Endothelial cell of umbilical vein (primary cell): ENCODE measurements at regions not wholly inside any gene's neighbourhood (a gene's known extent, or its start where the extent isn't known, plus 50 kb on each side); places are given as distances from the start of the nearest gene placed in this dataset.

Experiments used
- CTCF ChIP-seq, 2 donors: IDR thresholded peaks; 1 replicate in 1 of 2; 2 replicates in 1 of 2; pipeline ENCODE4 v1.5.1; 2011; ENCODE audit warnings: low read length in 2 of 2, mild to moderate bottlenecking in 2 of 2, moderate library complexity in 2 of 2, control low read depth in 1 of 2, inconsistent platforms in 1 of 2, low read depth in 1 of 2; ENCODE audit not compliant: insufficient read depth in 1 of 2; ENCODE audit errors: extremely low read depth in 1 of 2
- FOS ChIP-seq: IDR thresholded peaks from 2 replicates; pipeline ENCODE4 v1.6.1; 2011; ENCODE audit warnings: mild to moderate bottlenecking, low read length, moderate library complexity, borderline replicate concordance; ENCODE audit not compliant: insufficient read depth
- POLR2A ChIP-seq: IDR thresholded peaks from 2 replicates; pipeline ENCODE4 v1.6.1; 2012; ENCODE audit warnings: low read depth, mild to moderate bottlenecking, control low read depth, low read length
- POLR2AphosphoS5 ChIP-seq: IDR thresholded peaks from 2 replicates; pipeline ENCODE4 v1.6.1; 2012; ENCODE audit warnings: low read depth, mild to moderate bottlenecking, control low read depth, low read length, moderate library complexity; ENCODE audit not compliant: insufficient read depth

- no peak for TF ChIP-seq POLR2A
- TF ChIP-seq CTCF (IDR thresholded peaks at IDR 0.05; ENCODE audit: extremely low read depth in 1 of 2, insufficient read depth in 1 of 2, low read depth in 1 of 2, low read length in 2 of 2), result no peak
- no peak for TF ChIP-seq FOS
- no peak for TF ChIP-seq POLR2AphosphoS5
These were observed 131.0 kb downstream of the NCOR2 start for GRCh38 chr12:124436366-124436765.
